ENCODE measurements at regions not wholly inside any gene's neighbourhood (a gene's known extent, or its start where the extent isn't known, plus 50 kb on each side); places are given as distances from the start of the nearest gene placed in this dataset.

- Histone ChIP-seq H3K36me3 (ENCODE audit: insufficient read depth) (no peaks in the 10 kb centered on the region), H3K4me2 (no peak overlapping the region), H2AFZ (ENCODE audit: low read depth) (no peak overlapping the region)
These were observed 187.3 kb downstream of the C12orf50 start for GRCh38 chr12:87841935-87842334.

DNA sequence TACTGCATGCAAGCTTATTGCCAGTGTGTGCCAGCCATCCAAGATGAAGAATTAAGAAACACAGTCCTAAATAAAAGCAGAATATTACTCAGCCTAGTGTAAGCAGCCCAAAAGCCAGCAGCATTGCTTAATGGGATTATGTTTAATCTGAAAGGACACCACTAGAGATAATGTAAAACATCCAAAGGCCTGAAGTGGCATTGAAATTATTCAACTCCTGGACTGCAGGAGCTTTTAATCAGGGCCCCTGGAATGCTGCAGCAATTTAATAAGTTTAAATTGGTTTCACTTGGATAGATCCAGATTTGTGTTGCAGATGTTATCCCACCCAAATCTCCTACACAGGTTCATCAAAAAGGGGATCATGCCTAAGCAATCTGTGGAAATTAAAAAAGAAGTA, 193.0 kb downstream of the C12orf50 start:
- H3K79me2 ChIP-seq (ENCODE audit: insufficient read depth, low read depth) = no peaks in the 10 kb centered on the region
- H2AFZ ChIP-seq (ENCODE audit: low read depth) = no peak overlapping the region
- no peaks in the 10 kb centered on the region for H3K36me3 ChIP-seq (ENCODE audit: insufficient read depth)
- TF ChIP-seq CTCF (conservative IDR thresholded peaks at IDR 0.05; ENCODE audit: low read depth, low read length) = no peak
- H4K20me1 ChIP-seq (ENCODE audit: insufficient read depth) = no peaks in the 10 kb centered on the region
- no peak overlapping the region for H3K9ac ChIP-seq
- no peak overlapping the region for H3K4me3 ChIP-seq (IDR thresholded peaks at IDR 0.05; ENCODE audit: insufficient read depth, low read depth, low read length)
- no peaks in the 10 kb centered on the region for H3K27me3 ChIP-seq (ENCODE audit: insufficient read depth, low read depth)
- H3K27ac ChIP-seq = no peak overlapping the region
- no peaks in the 10 kb centered on the region for H3K4me1 ChIP-seq (ENCODE audit: low read depth, poor library complexity, severe bottlenecking)
- H3K4me2 ChIP-seq = no peak overlapping the region

More at GRCh38 chr12:87841935-87842334, 187.3 kb downstream of the C12orf50 start:
- Histone ChIP-seq H3K9ac (no peak overlapping the region), H3K79me2 (ENCODE audit: insufficient read depth, low read depth) (no peaks in the 10 kb centered on the region), H4K20me1 (ENCODE audit: insufficient read depth) (no peaks in the 10 kb centered on the region), H3K4me3 (IDR thresholded peaks at IDR 0.05; ENCODE audit: insufficient read depth, low read depth, low read length) (no peak overlapping the region), H3K27me3 (ENCODE audit: insufficient read depth, low read depth) (no peaks in the 10 kb centered on the region), H3K27ac (no peak overlapping the region), H3K4me1 (ENCODE audit: low read depth, poor library complexity, severe bottlenecking) (no peaks in the 10 kb centered on the region)
- no peak for TF ChIP-seq CTCF (conservative IDR thresholded peaks at IDR 0.05; ENCODE audit: low read depth, low read length)

DNA sequence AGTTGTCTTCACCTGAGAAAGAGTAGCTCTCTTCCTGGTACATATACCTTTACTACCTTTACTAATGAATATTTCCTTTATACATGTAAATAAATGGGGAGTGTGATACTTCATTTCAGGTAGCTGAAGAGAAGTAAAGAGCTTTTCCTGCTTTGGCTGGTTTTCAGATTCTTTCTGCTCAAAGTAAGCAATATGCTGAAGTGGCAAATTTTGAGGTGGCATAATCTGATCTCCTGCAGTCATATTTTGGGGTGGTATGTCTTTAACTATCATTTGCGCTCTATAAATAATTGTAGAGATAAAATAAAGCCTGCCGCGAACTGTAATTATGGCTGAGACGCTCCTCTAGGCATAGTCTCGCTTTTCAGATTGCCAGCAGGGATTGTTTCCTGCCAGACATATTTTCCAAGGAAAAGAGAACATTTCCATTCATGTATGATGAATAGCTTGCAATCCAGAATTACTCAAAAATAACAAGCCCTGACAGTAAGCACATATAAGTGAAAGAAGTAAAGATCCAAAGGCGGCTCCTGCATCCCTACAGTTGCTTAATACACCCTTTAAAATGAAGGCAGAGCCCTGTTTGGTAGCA, 200.7 kb downstream of the C12orf50 start:
- no peaks in the 10 kb centered on the region for H3K36me3 ChIP-seq (ENCODE audit: insufficient read depth)

GRCh38 chr12:87827638-87828264, 201.4 kb downstream of the C12orf50 start:
- no peaks in the 10 kb centered on the region for H3K4me1 ChIP-seq (ENCODE audit: low read depth, poor library complexity, severe bottlenecking)
- H3K27ac ChIP-seq = no peak overlapping the region
- no peaks in the 10 kb centered on the region for H3K27me3 ChIP-seq (ENCODE audit: insufficient read depth, low read depth)
- H4K20me1 ChIP-seq (ENCODE audit: insufficient read depth) = no peaks in the 10 kb centered on the region
- no peaks in the 10 kb centered on the region for H3K36me3 ChIP-seq (ENCODE audit: insufficient read depth)
- H3K4me2 ChIP-seq = no peak overlapping the region
- H2AFZ ChIP-seq (ENCODE audit: low read depth) = no peak overlapping the region
- H3K79me2 ChIP-seq (ENCODE audit: insufficient read depth, low read depth) = no peaks in the 10 kb centered on the region
- no peak for TF ChIP-seq CTCF (conservative IDR thresholded peaks at IDR 0.05; ENCODE audit: low read depth, low read length)
- H3K4me3 ChIP-seq (IDR thresholded peaks at IDR 0.05; ENCODE audit: insufficient read depth, low read depth, low read length) = no peak overlapping the region
- no peak overlapping the region for H3K9ac ChIP-seq

More for the DNA sequence above, 200.7 kb downstream of the C12orf50 start:
- no peaks in the 10 kb centered on the region for H3K79me2 ChIP-seq (ENCODE audit: insufficient read depth, low read depth)
- no peak overlapping the region for H2AFZ ChIP-seq (ENCODE audit: low read depth)
- H4K20me1 ChIP-seq (ENCODE audit: insufficient read depth) = no peaks in the 10 kb centered on the region
- no peak overlapping the region for H3K27ac ChIP-seq
- H3K4me3 ChIP-seq (IDR thresholded peaks at IDR 0.05; ENCODE audit: insufficient read depth, low read depth, low read length) = no peak overlapping the region
- no peak for TF ChIP-seq CTCF (conservative IDR thresholded peaks at IDR 0.05; ENCODE audit: low read depth, low read length)
- no peak overlapping the region for H3K4me2 ChIP-seq
- H3K4me1 ChIP-seq (ENCODE audit: low read depth, poor library complexity, severe bottlenecking) = no peaks in the 10 kb centered on the region
- H3K27me3 ChIP-seq (ENCODE audit: insufficient read depth, low read depth) = no peaks in the 10 kb centered on the region
- H3K9ac ChIP-seq = no peak overlapping the region

Data from KMS-11 (cell line).